PC-9 (cell line): ENCODE measurements at regions not wholly inside any gene's neighbourhood (a gene's known extent, or its start where the extent isn't known, plus 50 kb on each side); places are given as distances from the start of the nearest gene placed in this dataset.

Source experiments
- BruUV-seq: library from RNA; stranded (reverse); fragments of 400-500 nt; replicated peaks from 2 replicates; lab custom pipeline; 2021; lab: Mats Ljungman, UMichigan
- CTCF ChIA-PET: fragments of 300-600 bp; sonication (Branson Sonifier 250); formaldehyde crosslinking; loops from one replicate; lab custom pipeline; 2022; ENCODE audit warnings: antibody characterized with exemption; lab: Charles Lee
- POLR2A ChIA-PET: fragments of 300-600 bp; sonication (Branson Sonifier 250); formaldehyde crosslinking; loops from one replicate; lab custom pipeline; 2022; ENCODE audit warnings: antibody characterized with exemption; ENCODE audit not compliant: unreplicated experiment; lab: Charles Lee
- DNase-seq, 2 experiments: peaks; one replicate each; pipeline versions ENCODE4 v3.0.0 to v3.0.0-alpha.2; 2015 to 2022; ENCODE audit warnings: mixed read lengths in 1 of 2
- H2AFZ ChIP-seq: fragments of 200-600 bp; sonication (generic); 2 replicates; pipeline ENCODE4 v1.8.1; 2017; ENCODE audit warnings: antibody characterized with exemption
- H3F3A ChIP-seq: fragments of 200-600 bp; sonication (generic); 2 replicates; pipeline ENCODE4 v1.8.1; 2017; ENCODE audit warnings: antibody characterized with exemption, mild to moderate bottlenecking, low read depth; ENCODE audit not compliant: insufficient read depth
- H3K27ac ChIP-seq: fragments of 200-600 bp; sonication (generic); 2 replicates; pipeline ENCODE4 v1.6.1; 2016; ENCODE audit warnings: mixed run types
- H3K27me3 ChIP-seq: fragments of 200-600 bp; sonication (generic); 2 replicates; pipeline ENCODE4 v1.6.1; 2016; ENCODE audit warnings: low read depth, mixed run types; ENCODE audit not compliant: insufficient read depth
- H3K36me3 ChIP-seq: fragments of 200-600 bp; sonication (generic); 2 replicates; pipeline ENCODE4 v1.6.1; 2016; ENCODE audit warnings: low read depth, mixed run types
- H3K4me1 ChIP-seq: fragments of 200-600 bp; sonication (generic); replicated peaks from 2 replicates; pipeline ENCODE4 v1.6.1; 2016; ENCODE audit warnings: mixed run types; ENCODE audit not compliant: insufficient read depth
- H3K4me2 ChIP-seq: fragments of 200-600 bp; sonication (generic); 2 replicates; pipeline ENCODE4 v1.6.1; 2017; ENCODE audit warnings: mixed run types
- H3K4me3 ChIP-seq: fragments of 200-600 bp; sonication (generic); 2 replicates; pipeline ENCODE4 v1.6.1; 2016; ENCODE audit warnings: mixed run types
- H3K79me2 ChIP-seq: fragments of 200-600 bp; sonication (generic); 2 replicates; pipeline ENCODE4 v1.6.1; 2017; ENCODE audit warnings: low read depth, mixed run types
- H3K9me2 ChIP-seq: fragments of 200-600 bp; sonication (generic); 2 replicates; pipeline ENCODE4 v1.8.1; 2017; ENCODE audit warnings: mild to moderate bottlenecking; ENCODE audit not compliant: insufficient read depth
- H3K9me3 ChIP-seq: fragments of 200-600 bp; sonication (generic); 2 replicates; pipeline ENCODE4 v1.8.1; 2016; ENCODE audit warnings: low read depth; ENCODE audit not compliant: insufficient read depth
- H4K20me1 ChIP-seq: fragments of 200-600 bp; sonication (generic); 2 replicates; pipeline ENCODE4 v1.8.1; 2017; ENCODE audit not compliant: insufficient read depth
- EZH2 ChIP-seq: fragments of 200-600 bp; sonication (generic); IDR thresholded peaks from 2 replicates; pipeline ENCODE4 v1.8.0; 2017; ENCODE audit warnings: antibody characterized with exemption, low read depth
- intact Hi-C: fragments of 100-400 bp; cut with micrococcal nuclease; formaldehyde crosslinking; loops from one replicate; pipeline ENCODE4 v1.10.0; 2022; ENCODE audit not compliant: unreplicated experiment
- TF ChIP-seq, protein P1 (sequence below): fragments of 200-600 bp; sonication (generic); conservative IDR thresholded peaks from 2 replicates; pipeline ENCODE4 v1.6.1; 2017; ENCODE audit warnings: mixed run types, antibody characterized with exemption, mild to moderate bottlenecking, moderate library complexity

DNA sequence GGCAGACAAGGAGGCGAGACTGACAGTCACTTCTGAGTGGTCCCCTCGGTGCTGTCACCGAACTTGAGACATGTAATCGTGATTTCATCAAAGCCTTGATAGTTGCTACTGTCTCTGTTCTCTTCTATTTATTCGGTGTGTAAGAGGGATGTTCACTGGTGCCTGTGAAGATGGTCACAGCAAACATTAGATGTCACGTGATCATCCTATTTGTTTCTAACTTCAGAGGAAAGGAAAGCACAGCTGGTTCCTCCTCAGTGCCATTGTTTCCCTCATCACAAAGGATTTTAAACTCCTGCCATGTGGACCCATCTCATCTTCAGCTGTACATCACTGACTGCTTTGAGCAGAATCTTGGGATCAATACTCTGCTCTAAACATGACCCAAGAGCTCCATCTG, 73.1 kb upstream of the CLMP start:
- Histone ChIP-seq H3K9me3 (no peaks in the 10 kb centered on the region), H3K27me3 (no peaks in the 10 kb centered on the region), H3K9me2 (no peaks in the 10 kb centered on the region), H3K79me2 (no peaks in the 10 kb centered on the region), H2AFZ (no peak overlapping the region), H3K4me1 (peaks cover 20% of the 10 kb centered on the region), H4K20me1 (no peaks in the 10 kb centered on the region), H3K36me3 (no peaks in the 10 kb centered on the region), H3K4me3 (no peak overlapping the region), H3K4me2 (no peak overlapping the region), H3F3A (peaks cover 18% of the 10 kb centered on the region; the same call in 1 of the 2 replicates), H3K27ac (no peak overlapping the region)
- DNase-seq, result no peak
- CTCF ChIA-PET, result no interaction called here
- intact Hi-C loops, result no loop called here
- TF ChIP-seq, protein P1, sequence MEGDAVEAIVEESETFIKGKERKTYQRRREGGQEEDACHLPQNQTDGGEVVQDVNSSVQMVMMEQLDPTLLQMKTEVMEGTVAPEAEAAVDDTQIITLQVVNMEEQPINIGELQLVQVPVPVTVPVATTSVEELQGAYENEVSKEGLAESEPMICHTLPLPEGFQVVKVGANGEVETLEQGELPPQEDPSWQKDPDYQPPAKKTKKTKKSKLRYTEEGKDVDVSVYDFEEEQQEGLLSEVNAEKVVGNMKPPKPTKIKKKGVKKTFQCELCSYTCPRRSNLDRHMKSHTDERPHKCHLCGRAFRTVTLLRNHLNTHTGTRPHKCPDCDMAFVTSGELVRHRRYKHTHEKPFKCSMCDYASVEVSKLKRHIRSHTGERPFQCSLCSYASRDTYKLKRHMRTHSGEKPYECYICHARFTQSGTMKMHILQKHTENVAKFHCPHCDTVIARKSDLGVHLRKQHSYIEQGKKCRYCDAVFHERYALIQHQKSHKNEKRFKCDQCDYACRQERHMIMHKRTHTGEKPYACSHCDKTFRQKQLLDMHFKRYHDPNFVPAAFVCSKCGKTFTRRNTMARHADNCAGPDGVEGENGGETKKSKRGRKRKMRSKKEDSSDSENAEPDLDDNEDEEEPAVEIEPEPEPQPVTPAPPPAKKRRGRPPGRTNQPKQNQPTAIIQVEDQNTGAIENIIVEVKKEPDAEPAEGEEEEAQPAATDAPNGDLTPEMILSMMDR, result no peak
- TF ChIP-seq EZH2, result no peak
- no TSS peak for BruUV-seq
- POLR2A ChIA-PET, result no interaction called here

DNA sequence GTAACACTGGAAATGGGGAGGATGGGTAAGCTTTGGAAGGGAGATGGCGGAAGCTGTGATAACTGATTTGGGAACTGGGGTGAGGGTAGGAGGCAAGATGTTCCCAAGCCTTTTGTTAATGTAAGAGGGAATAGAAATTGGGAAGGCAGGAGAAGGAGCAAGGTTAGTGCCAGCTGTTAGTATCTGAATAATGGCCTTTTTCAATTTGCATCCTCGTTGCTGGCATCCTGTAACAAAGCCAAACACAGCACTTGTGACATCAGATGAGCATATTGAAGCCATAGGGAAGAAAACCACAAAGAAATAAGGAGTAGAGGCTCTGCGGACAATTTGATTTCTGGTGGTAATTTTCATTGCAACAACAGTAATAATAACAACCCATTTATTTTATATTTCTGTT, 70.9 kb upstream of the CLMP start:
- no peaks in the 10 kb centered on the region for H3K27me3 ChIP-seq
- no peak overlapping the region for H3K4me3 ChIP-seq
- TF ChIP-seq EZH2, result no peak
- TF ChIP-seq, protein P1, result no peak
- no peaks in the 10 kb centered on the region for H3K9me3 ChIP-seq
- no peak overlapping the region for H3K27ac ChIP-seq
- no TSS peak for BruUV-seq
- H2AFZ ChIP-seq, result no peak overlapping the region
- no peak overlapping the region for H3K4me2 ChIP-seq
- DNase-seq, result no peak
- ChIA-PET CTCF (interaction anchor here (0.7 kb wide), 1 partner anchor 14 kb away, joined by 3 read pairs; no protein-coding TSS in a partner anchor), POLR2A (no interaction called here)
- no peaks in the 10 kb centered on the region for H3K36me3 ChIP-seq
- H4K20me1 ChIP-seq, result no peaks in the 10 kb centered on the region
- intact Hi-C loops, result no loop called here
- no peaks in the 10 kb centered on the region for H3K9me2 ChIP-seq
- H3K79me2 ChIP-seq, result no peaks in the 10 kb centered on the region
- H3F3A ChIP-seq, result 0 out of 2 replicates have a peak, but pooled peaks cover 5% of the 10 kb centered on the region
- peaks cover 16% of the 10 kb centered on the region for H3K4me1 ChIP-seq

DNA sequence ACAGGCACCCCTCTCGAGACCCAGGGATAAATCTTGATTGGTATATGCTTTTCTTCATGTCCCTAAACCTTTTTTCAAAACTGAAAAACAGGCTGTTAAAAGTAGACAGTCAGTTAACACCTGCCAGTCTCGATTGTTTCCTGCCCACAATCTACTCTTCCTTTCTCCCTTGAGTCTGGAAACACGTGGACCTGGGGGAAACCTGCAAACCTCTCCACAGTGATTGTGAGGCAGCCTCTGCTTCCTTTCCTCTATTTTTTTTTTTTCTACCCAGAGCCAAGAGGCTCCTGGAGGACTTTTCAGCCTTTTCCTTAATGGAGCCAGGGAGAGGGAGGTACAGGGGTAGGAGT, 69.4 kb upstream of the CLMP start:
- no peaks in the 10 kb centered on the region for H3K79me2 ChIP-seq

More for the DNA sequence above, 69.4 kb upstream of the CLMP start:
- no peak overlapping the region for H2AFZ ChIP-seq
- H3K9me2 ChIP-seq, result no peaks in the 10 kb centered on the region
- H3K4me2 ChIP-seq, result no peak overlapping the region
- H3K9me3 ChIP-seq, result no peaks in the 10 kb centered on the region
- no peak overlapping the region for H3K27ac ChIP-seq
- BruUV-seq, result no TSS peak
- H3K4me1 ChIP-seq, result peaks cover 17% of the 10 kb centered on the region
- H3F3A ChIP-seq, result 0 out of 2 replicates have a peak, but pooled peaks cover 5% of the 10 kb centered on the region
- H3K4me3 ChIP-seq, result no peak overlapping the region
- no peak for DNase-seq
- H4K20me1 ChIP-seq, result no peaks in the 10 kb centered on the region
- ChIA-PET CTCF (no interaction called here), POLR2A (no interaction called here)
- H3K27me3 ChIP-seq, result no peaks in the 10 kb centered on the region
- H3K36me3 ChIP-seq, result no peaks in the 10 kb centered on the region
- intact Hi-C loops, result loop anchor here (5.0 kb wide), 2 partner anchors 213 to 313 kb away; no protein-coding TSS in a partner anchor
- TF ChIP-seq, protein P1, result no peak
- TF ChIP-seq EZH2, result no peak
